IMR-90 (cell line): ENCODE measurements at regions not wholly inside any gene's neighbourhood (a gene's known extent, or its start where the extent isn't known, plus 50 kb on each side); places are given as distances from the start of the nearest gene placed in this dataset.
A peak's percentile ranks its signal among the peaks of the same experiment; 100 is the strongest.

Source experiments
- ATAC-seq: fragments of 200-7000 bp; cut with Tn5 transposase; 2 replicates; pipeline ENCODE4 v1.9.1; 2020; ENCODE audit warnings: low read depth, mild to moderate bottlenecking, moderate library complexity
- BruUV-seq: library from RNA; stranded (reverse); fragments of 400-500 nt; replicated peaks from 2 replicates; lab custom pipeline; 2021; lab: Mats Ljungman, UMichigan
- CTCF ChIA-PET: fragments of 300-600 bp; formaldehyde crosslinking; extraction: SDS; loops from one replicate; lab custom pipeline; 2021; ENCODE audit warnings: antibody characterized with exemption; lab: Yijun Ruan, JAX
- POLR2A ChIA-PET: fragments of 300-600 bp; sonication (Branson Sonifier 250); formaldehyde crosslinking; loops from one replicate; lab custom pipeline; 2022; ENCODE audit warnings: antibody characterized with exemption; ENCODE audit not compliant: unreplicated experiment; lab: Charles Lee
- DNase-seq: peaks from one replicate; pipeline ENCODE4 v3.0.0; 2013
- H2AFZ ChIP-seq: replicated peaks from 2 replicates; pipeline ENCODE3; 2013; ENCODE audit warnings: low read length, mild to moderate bottlenecking; ENCODE audit not compliant: poor library complexity
- H2AK5ac ChIP-seq: 2 replicates; pipeline ENCODE4 v1.6.1; 2013; ENCODE audit warnings: low read depth, low read length, inconsistent platforms
- H2AK9ac ChIP-seq: replicated peaks from 2 replicates; pipeline ENCODE3; 2013; ENCODE audit warnings: mild to moderate bottlenecking, low read depth, low read length, moderate library complexity; ENCODE audit not compliant: poor library complexity
- H2BK120ac ChIP-seq: 2 replicates; pipeline ENCODE4 v1.6.1; 2013; ENCODE audit warnings: low read depth, low read length, inconsistent platforms
- H2BK15ac ChIP-seq: 3 replicates; pipeline ENCODE4 v1.6.1; 2013; ENCODE audit warnings: low read depth, low read length, inconsistent platforms
- H2BK20ac ChIP-seq: 2 replicates; pipeline ENCODE4 v1.6.1; 2013; ENCODE audit warnings: low read depth, mild to moderate bottlenecking, inconsistent platforms, low read length, moderate library complexity
- H2BK5ac ChIP-seq: 2 replicates; pipeline ENCODE4 v1.6.1; 2013; ENCODE audit warnings: mild to moderate bottlenecking, low read depth, low read length, inconsistent platforms; ENCODE audit not compliant: poor library complexity, severe bottlenecking
- H3K14ac ChIP-seq: replicated peaks from 2 replicates; pipeline ENCODE4 v1.6.1; 2013; ENCODE audit warnings: low read depth, low read length, inconsistent platforms
- H3K18ac ChIP-seq: 2 replicates; pipeline ENCODE4 v1.6.1; 2013; ENCODE audit warnings: low read depth, low read length, control low read depth
- H3K23ac ChIP-seq: 2 replicates; pipeline ENCODE4 v1.6.1; 2013; ENCODE audit warnings: low read depth, low read length, inconsistent platforms
- H3K27ac ChIP-seq: 2 replicates; pipeline ENCODE4 v1.5.1; 2013; ENCODE audit warnings: mild to moderate bottlenecking, control low read depth, low read length; ENCODE audit not compliant: insufficient read depth
- H3K27me3 ChIP-seq: 2 replicates; pipeline ENCODE4 v1.6.1; 2013; ENCODE audit warnings: low read length; ENCODE audit not compliant: control insufficient read depth, insufficient read depth
- H3K36me3 ChIP-seq: 2 replicates; pipeline ENCODE4 v1.6.1; 2013; ENCODE audit warnings: low read length, mixed read lengths; ENCODE audit not compliant: control insufficient read depth, insufficient read depth
- H3K4ac ChIP-seq: 2 replicates; pipeline ENCODE4 v1.6.1; 2013; ENCODE audit warnings: low read depth, low read length, inconsistent platforms
- H3K4me1 ChIP-seq: 2 replicates; pipeline ENCODE4 v1.6.1; 2013; ENCODE audit warnings: low read length, mixed read lengths; ENCODE audit not compliant: control insufficient read depth, insufficient read depth
- H3K4me2 ChIP-seq: 2 replicates; pipeline ENCODE4 v1.6.1; 2013; ENCODE audit warnings: low read depth, mild to moderate bottlenecking, control low read depth, low read length, moderate library complexity
- H3K4me3 ChIP-seq: 2 replicates; pipeline ENCODE4 v1.5.1; 2013; ENCODE audit warnings: low read depth, mild to moderate bottlenecking, control low read depth, low read length, moderate library complexity; ENCODE audit not compliant: insufficient read depth
- H3K56ac ChIP-seq: 2 replicates; pipeline ENCODE4 v1.6.1; 2013; ENCODE audit warnings: low read length, inconsistent platforms; ENCODE audit not compliant: insufficient read depth; ENCODE audit errors: extremely low read depth
- H3K79me1 ChIP-seq, 2 experiments: 2 replicates each; pipeline ENCODE4 v1.6.1; 2013; ENCODE audit warnings: low read length in 2 of 2, inconsistent platforms in 1 of 2, low read depth in 1 of 2
- H3K9ac ChIP-seq: 2 replicates; pipeline ENCODE4 v1.6.1; 2013; ENCODE audit warnings: low read depth, low read length, control low read depth
- H3K9me1 ChIP-seq: 2 replicates; pipeline ENCODE4 v1.6.1; 2013; ENCODE audit warnings: low read length, inconsistent platforms; ENCODE audit not compliant: insufficient read depth
- H3K9me3 ChIP-seq: 2 replicates; pipeline ENCODE4 v1.6.1; 2013; ENCODE audit warnings: low read length; ENCODE audit not compliant: control insufficient read depth, insufficient read depth
- H4K20me1 ChIP-seq: 2 replicates; pipeline ENCODE4 v1.6.1; 2013; ENCODE audit warnings: low read length, inconsistent platforms; ENCODE audit not compliant: insufficient read depth
- H4K5ac ChIP-seq: 2 replicates; pipeline ENCODE4 v1.6.1; 2013; ENCODE audit warnings: mild to moderate bottlenecking, low read depth, low read length, control low read depth
- H4K8ac ChIP-seq, 2 experiments: 2 replicates each; pipeline ENCODE4 v1.6.1; 2013; ENCODE audit warnings: low read depth in 2 of 2, low read length in 2 of 2, control low read depth in 1 of 2, inconsistent platforms in 1 of 2
- H4K91ac ChIP-seq: 2 replicates; pipeline ENCODE4 v1.6.1; 2013; ENCODE audit warnings: low read depth, low read length, inconsistent platforms; ENCODE audit not compliant: insufficient read depth
- BHLHE40 ChIP-seq: fragments of 150-350 bp; IDR thresholded peaks from 2 replicates; pipeline ENCODE4 v1.6.1; 2016; ENCODE audit warnings: mild to moderate bottlenecking, low read depth, low read length
- CEBPB ChIP-seq: IDR thresholded peaks from 2 replicates; pipeline ENCODE4 v1.6.1; 2012; ENCODE audit warnings: low read depth, low read length, improper control_type of control experiment
- CHD1 ChIP-seq: IDR thresholded peaks from 2 replicates; pipeline ENCODE4 v1.6.1; 2012; ENCODE audit warnings: low read depth, low read length, improper control_type of control experiment
- CTCF ChIP-seq: conservative IDR thresholded peaks from 2 replicates; pipeline ENCODE4 v1.5.1; 2012; ENCODE audit warnings: mild to moderate bottlenecking, low read depth, low read length, improper control_type of control experiment
- ELK1 ChIP-seq: fragments of 150-350 bp; IDR thresholded peaks from 2 replicates; pipeline ENCODE4 v1.6.1; 2016; ENCODE audit warnings: low read depth, mild to moderate bottlenecking, low read length, moderate library complexity, borderline replicate concordance
- FOS ChIP-seq: fragments of 150-350 bp; IDR thresholded peaks from 2 replicates; pipeline ENCODE4 v1.6.1; 2016; ENCODE audit warnings: low read depth, low read length
- MAFK ChIP-seq: IDR thresholded peaks from 2 replicates; pipeline ENCODE4 v1.6.1; 2012; ENCODE audit warnings: low read depth, low read length, improper control_type of control experiment
- MAZ ChIP-seq: IDR thresholded peaks from 2 replicates; pipeline ENCODE4 v1.6.1; 2012; ENCODE audit warnings: low read depth, mild to moderate bottlenecking, low read length, improper control_type of control experiment, moderate library complexity, borderline replicate concordance
- MXI1 ChIP-seq: IDR thresholded peaks from 2 replicates; pipeline ENCODE4 v1.6.1; 2012; ENCODE audit warnings: low read depth, mild to moderate bottlenecking, low read length, moderate library complexity, borderline replicate concordance
- NFE2L2 ChIP-seq: fragments of 150-350 bp; IDR thresholded peaks from 2 replicates; pipeline ENCODE4 v1.6.1; 2016; ENCODE audit warnings: low read depth, mild to moderate bottlenecking, low read length
- POLR2A ChIP-seq: IDR thresholded peaks from 2 replicates; pipeline ENCODE4 v1.6.1; 2012; ENCODE audit warnings: mild to moderate bottlenecking, low read depth, low read length
- RAD21 ChIP-seq: IDR thresholded peaks from 2 replicates; pipeline ENCODE4 v1.6.1; 2012; ENCODE audit warnings: low read length, improper control_type of control experiment
- RCOR1 ChIP-seq: IDR thresholded peaks from 2 replicates; pipeline ENCODE4 v1.6.1; 2012; ENCODE audit warnings: mild to moderate bottlenecking, low read length, improper control_type of control experiment; ENCODE audit not compliant: insufficient replicate concordance
- RFX5 ChIP-seq: IDR thresholded peaks from 2 replicates; pipeline ENCODE4 v1.8.0; 2012; ENCODE audit warnings: low read depth, mild to moderate bottlenecking, low read length, moderate library complexity
- SMC3 ChIP-seq: fragments of 150-350 bp; IDR thresholded peaks from 2 replicates; pipeline ENCODE4 v1.6.1; 2016; ENCODE audit warnings: low read depth, mild to moderate bottlenecking, antibody characterized with exemption, low read length, moderate library complexity
- USF2 ChIP-seq: fragments of 150-350 bp; IDR thresholded peaks from 2 replicates; pipeline ENCODE4 v1.6.1; 2017; ENCODE audit warnings: mild to moderate bottlenecking, antibody characterized with exemption, low read length, low read depth
- WGBS, 2 experiments: methylation state at CpG; one replicate each; pipeline versions ENCODE4 v1.1.5 to v1.1.7; 2013; ENCODE audit warnings: missing lambda C conversion rate in 2 of 2; ENCODE audit not compliant: insufficient read length in 1 of 2; ENCODE audit errors: extremely low coverage in 2 of 2; 5-methylcytosine and 5-hydroxymethylcytosine counted together
- dilution Hi-C: fragments of 300-500 bp; cut with HindIII; formaldehyde crosslinking; loops from one replicate; pipeline ENCODE4 v1.14.3; 2018; ENCODE audit warnings: low sequenced_read_pairs; ENCODE audit not compliant: unreplicated experiment
- in situ Hi-C: fragments of 300-500 bp; cut with MboI; formaldehyde crosslinking; loops from 3 replicates; pipeline ENCODE4 v1.14.3; 2019; ENCODE audit warnings: low sequenced_read_pairs, inconsistent platforms, mixed read lengths
- intact Hi-C: fragments of 100-400 bp; cut with micrococcal nuclease; formaldehyde crosslinking; loops from 2 replicates; pipeline ENCODE4 v1.10.0; 2022

GRCh38 chr2:8214036-8214615 lies 467.7 kb upstream of the ID2 start:
- dilution Hi-C loops = no loop called here
- no peak overlapping the region for H3K4me3 ChIP-seq
- H3K4me2 ChIP-seq = no peak overlapping the region
- TF ChIP-seq CTCF (no peak), CHD1 (no peak), NFE2L2 (no peak), SMC3 (no peak), BHLHE40 (no peak), CEBPB (no peak), USF2 (no peak), MAFK (no peak), RAD21 (no peak), MXI1 (no peak), POLR2A (no peak), RFX5 (no peak), ELK1 (no peak), MAZ (no peak), RCOR1 (no peak), FOS (no peak)
- H2BK20ac ChIP-seq = no peak overlapping the region
- no peak overlapping the region for H3K9ac ChIP-seq
- no peak overlapping the region for H3K14ac ChIP-seq
- H2AFZ ChIP-seq = no peak overlapping the region
- peaks cover 5% of the 10 kb centered on the region; the same call in 1 of the 2 replicates for H3K9me1 ChIP-seq
- no peak overlapping the region for H4K91ac ChIP-seq
- H2BK120ac ChIP-seq = no peak overlapping the region
- BruUV-seq = no TSS peak
- H2BK15ac ChIP-seq = no peak overlapping the region
- no peak overlapping the region for H2BK5ac ChIP-seq
- DNase-seq = peak; percentile 64
- no peak overlapping the region for H2AK9ac ChIP-seq
- intact Hi-C loops = no loop called here
- H3K9me3 ChIP-seq = peaks cover 2% of the 10 kb centered on the region; the same call in 1 of the 2 replicates
- no peak overlapping the region for H3K27ac ChIP-seq
- H3K18ac ChIP-seq = no peak overlapping the region
- no peaks in the 10 kb centered on the region for H3K36me3 ChIP-seq
- H4K20me1 ChIP-seq = no peaks in the 10 kb centered on the region
- H3K23ac ChIP-seq = no peak overlapping the region
- H3K27me3 ChIP-seq = no peaks in the 10 kb centered on the region
- H3K56ac ChIP-seq = no peak overlapping the region
- ChIA-PET CTCF (interaction anchor here (0.6 to 0.7 kb wide), 2 partner anchors 244 to 784 kb away, joined by 3 read pairs; no protein-coding TSS in a partner anchor), POLR2A (no interaction called here)
- no peak overlapping the region for H4K8ac ChIP-seq
- H3K79me1 ChIP-seq = no peaks in the 10 kb centered on the region
- no peak overlapping the region for H4K5ac ChIP-seq
- no peak overlapping the region for H3K4ac ChIP-seq
- no peak for ATAC-seq
- 83% methylated on average over 2 of the region's 4 CpGs; no CpG with 5 or more reads in 1 of the 2 experiments for WGBS, 2 experiments
- in situ Hi-C loops = no loop called here
- H3K4me1 ChIP-seq = no peaks in the 10 kb centered on the region
- H2AK5ac ChIP-seq = no peak overlapping the region
